ENCODE measurements at regions not wholly inside any gene's neighbourhood (a gene's known extent, or its start where the extent isn't known, plus 50 kb on each side); places are given as distances from the start of the nearest gene placed in this dataset.

- no peak for TF ChIP-seq GATA2 (IDR thresholded peaks at IDR 0.05; ENCODE audit: low read depth, low read length)
- no peak for TF ChIP-seq GATA3 (IDR thresholded peaks at IDR 0.05; ENCODE audit: low read depth, low read length)
Observed at GRCh38 chr6:22222469-22222868, 74.4 kb downstream of the PRL start.
